ENCODE measurements at regions not wholly inside any gene's neighbourhood (a gene's known extent, or its start where the extent isn't known, plus 50 kb on each side); places are given as distances from the start of the nearest gene placed in this dataset.

- TF ChIP-seq CTCF (IDR thresholded peaks at IDR 0.05; ENCODE audit: low read depth, low read length, poor library complexity, severe bottlenecking) (no peak), EZH2phosphoT487 (IDR thresholded peaks at IDR 0.05; ENCODE audit: borderline replicate concordance, low read length) (no peak)
These were observed 2044.9 kb upstream of the CDH6 start for GRCh38 chr5:29148581-29148980.
